ENCODE measurements at regions not wholly inside any gene's neighbourhood (a gene's known extent, or its start where the extent isn't known, plus 50 kb on each side); places are given as distances from the start of the nearest gene placed in this dataset.

GRCh38 chr3:194237110-194237509 lies 101.2 kb downstream of the HES1 start:
- ChIA-PET CTCF (no interaction called here), POLR2A (no interaction called here)
- TF ChIP-seq CTCF (IDR thresholded peaks at IDR 0.05; ENCODE audit: control extremely low read depth, extremely low read depth, low read depth, missing control alignments), result no peak
- no peak for DNase-seq (ENCODE audit: extremely low spot score)

GRCh38 chr3:194240766-194241165 lies 104.8 kb downstream of the HES1 start:
- ChIA-PET POLR2A (no interaction called here), CTCF (no interaction called here)
- DNase-seq (ENCODE audit: extremely low spot score), result no peak
- no peak for TF ChIP-seq CTCF (IDR thresholded peaks at IDR 0.05; ENCODE audit: control extremely low read depth, extremely low read depth, low read depth, missing control alignments)

- DNase-seq (ENCODE audit: extremely low spot score), result no peak
- ChIA-PET POLR2A (no interaction called here), CTCF (interaction anchor here (1.0 kb wide), 1 partner anchor 11 kb away, joined by 3 read pairs; no protein-coding TSS in a partner anchor)
- TF ChIP-seq CTCF (IDR thresholded peaks at IDR 0.05; ENCODE audit: control extremely low read depth, extremely low read depth, low read depth, missing control alignments), result no peak
Measured at GRCh38 chr3:194243172-194243837, 107.4 kb downstream of the HES1 start.

- no peak for DNase-seq (ENCODE audit: extremely low spot score)
- TF ChIP-seq CTCF (IDR thresholded peaks at IDR 0.05; ENCODE audit: control extremely low read depth, extremely low read depth, low read depth, missing control alignments), result no peak
- POLR2A ChIA-PET, result no interaction called here
- CTCF ChIA-PET, result interaction anchor here (1.0 kb wide), 1 partner anchor 12 kb away, joined by 3 read pairs; no protein-coding TSS in a partner anchor
Measured at GRCh38 chr3:194244167-194244566, 107.0 kb downstream of the CPN2 start.

- TF ChIP-seq CTCF (IDR thresholded peaks at IDR 0.05; ENCODE audit: control extremely low read depth, extremely low read depth, low read depth, missing control alignments), result no peak
- ChIA-PET CTCF (interaction anchor here (1.2 kb wide), 1 partner anchor 28 kb away, joined by 3 read pairs; no protein-coding TSS in a partner anchor), POLR2A (no interaction called here)
- DNase-seq (ENCODE audit: extremely low spot score), result no peak
Measured at GRCh38 chr3:194245474-194245873, 105.7 kb downstream of the CPN2 start.

GRCh38 chr3:194245975-194246561 lies 105.1 kb downstream of the CPN2 start:
- ChIA-PET CTCF (interaction anchor here (1.2 kb wide), 1 partner anchor 28 kb away, joined by 3 read pairs; no protein-coding TSS in a partner anchor), POLR2A (no interaction called here)
- no peak for DNase-seq (ENCODE audit: extremely low spot score)
- no peak for TF ChIP-seq CTCF (IDR thresholded peaks at IDR 0.05; ENCODE audit: control extremely low read depth, extremely low read depth, low read depth, missing control alignments)
